ENCODE measurements at regions not wholly inside any gene's neighbourhood (a gene's known extent, or its start where the extent isn't known, plus 50 kb on each side); places are given as distances from the start of the nearest gene placed in this dataset.

- no peak for TF ChIP-seq CTCF (conservative IDR thresholded peaks at IDR 0.05; ENCODE audit: low read depth, low read length)
- TF ChIP-seq BHLHE40 (IDR thresholded peaks at IDR 0.05; ENCODE audit: low read depth, low read length): no peak
- TF ChIP-seq POLR2A (IDR thresholded peaks at IDR 0.05; ENCODE audit: low read depth, low read length): no peak
- TF ChIP-seq MXI1 (IDR thresholded peaks at IDR 0.05; ENCODE audit: borderline replicate concordance, low read depth, low read length): no peak
Measured at GRCh38 chr12:46438256-46438655, 65.7 kb upstream of the SLC38A2 start.

Data from IMR-90 (cell line).